Heart left ventricle (tissue), 13 donors: ENCODE measurements at regions not wholly inside any gene's neighbourhood (a gene's known extent, or its start where the extent isn't known, plus 50 kb on each side); places are given as distances from the start of the nearest gene placed in this dataset.

Experiments used
- CTCF ChIP-seq, 12 donors: fragments of 200-600 bp; sonication (generic) in 4 of 12; IDR thresholded peaks; one replicate each; pipeline versions ENCODE4 v1.5.0 to v1.8.0; 2018 to 2022; ENCODE audit warnings: antibody characterized with exemption in 12 of 12, mild to moderate bottlenecking in 5 of 12
- POLR2A ChIP-seq, 2 donors: fragments of 450-650 bp; IDR thresholded peaks; one replicate each; pipeline ENCODE4 v1.6.1; 2017; ENCODE audit warnings: antibody characterized with exemption in 2 of 2, mild to moderate bottlenecking in 2 of 2, moderate library complexity in 2 of 2
- donor health status: ischemic (EF 13 %, LVEDD 7.1; RV severe dilation, severe dysfunction).
- donor health status: DM: no; HTN: yes; CAD: no.
- donor health status: DM: no; HTN: no; CAD: no.
- donor health status: ischemic (EF 25% LVEDD 6.9; RV normal size, moderate dysfunction).
- donor health status: ischemic (EF 25% LVEDD 5.7; RV mildly dilated, moderate dysfunction).
- donor health status: ischemic (EF 35%, LVEDD 5.7; RV mildly dilated, moderate dysfunction).
- donor health status: nonischemic (EF 11% LVEDD 7.7; RV severe dilation, severe dysfunction).
- donor health status: DM: yes; HTN: yes; CAD: no.
- donor health status: PGD.
- donor health status: ischemic (EF 29% LVEDD 5.4; RV normal size, mild dysfunction).
- donor health status: nonischemic (EF 23%, LVEDD 6.1; RV moderate dilation, normal function).

GRCh38 chr10:65273115-65273514 is 1652.7 kb upstream of the LRRTM3 start:
- TF ChIP-seq CTCF (IDR thresholded peaks at IDR 0.05) = no peak
- TF ChIP-seq POLR2A (IDR thresholded peaks at IDR 0.05) = no peak
